H1 (cell line): ENCODE measurements at regions not wholly inside any gene's neighbourhood (a gene's known extent, or its start where the extent isn't known, plus 50 kb on each side); places are given as distances from the start of the nearest gene placed in this dataset.

Experiments
- CTCF ChIA-PET: fragments of 300-600 bp; sonication (Branson Sonifier 250); formaldehyde crosslinking; loops from one replicate; lab custom pipeline; 2021; ENCODE audit not compliant: partially characterized antibody; lab: Charles Lee
- POLR2A ChIA-PET: fragments of 300-600 bp; sonication (Branson Sonifier 250); formaldehyde crosslinking; loops from one replicate; lab custom pipeline; 2021; ENCODE audit warnings: inconsistent platforms; ENCODE audit not compliant: partially characterized antibody; lab: Charles Lee
- DNase-seq, 2 experiments: peaks; one replicate each; pipeline versions ENCODE4 v3.0.0 to v3.0.0-alpha.2; 2010 to 2022; ENCODE audit warnings: low spot score in 2 of 2, low read depth in 1 of 2, mixed read lengths in 1 of 2
- FAIRE-seq: peaks from 2 replicates; lab custom pipeline; 2011; peaks lifted over from hg19 to GRCh38; lab: Jason Lieb, UNC
- H2AFZ ChIP-seq: 2 replicates; pipeline ENCODE4 v1.8.1; 2012; ENCODE audit warnings: low read length, inconsistent platforms
- H2AK5ac ChIP-seq: 2 replicates; pipeline ENCODE4 v1.6.1; 2013; ENCODE audit warnings: low read depth, low read length
- H2BK120ac ChIP-seq: replicated peaks from 2 replicates; pipeline ENCODE3; 2013; ENCODE audit warnings: low read depth, low read length, inconsistent platforms
- H2BK12ac ChIP-seq: 2 replicates; pipeline ENCODE4 v1.6.1; 2013; ENCODE audit warnings: low read depth, low read length
- H2BK15ac ChIP-seq: 2 replicates; pipeline ENCODE4 v1.6.1; 2013; ENCODE audit warnings: low read length
- H2BK20ac ChIP-seq: 2 replicates; pipeline ENCODE4 v1.6.1; 2013; ENCODE audit warnings: low read length
- H2BK5ac ChIP-seq: 2 replicates; pipeline ENCODE4 v1.6.1; 2013; ENCODE audit warnings: low read depth, low read length
- H3K14ac ChIP-seq: 2 replicates; pipeline ENCODE4 v1.6.1; 2013; ENCODE audit warnings: inconsistent platforms; ENCODE audit not compliant: insufficient read length
- H3K18ac ChIP-seq: 2 replicates; pipeline ENCODE4 v1.6.1; 2013; ENCODE audit warnings: low read length; ENCODE audit errors: extremely low read depth
- H3K23ac ChIP-seq: 2 replicates; pipeline ENCODE4 v1.6.1; 2013; ENCODE audit warnings: inconsistent platforms; ENCODE audit not compliant: insufficient read length
- H3K23me2 ChIP-seq: 2 replicates; pipeline ENCODE4 v1.6.1; 2013; ENCODE audit warnings: low read depth, low read length
- H3K27ac ChIP-seq: 2 replicates; pipeline ENCODE4 v1.6.1; 2011; ENCODE audit warnings: low read depth, low read length, inconsistent platforms
- H3K27me3 ChIP-seq, 4 experiments: replicated peaks in 1 of 4; 1 replicate in 1 of 4; 2 replicates in 3 of 4; pipeline versions ENCODE4 v1.6.1 to v1.8.1; 2011 to 2013; ENCODE audit warnings: low read length in 3 of 4, mild to moderate bottlenecking in 3 of 4, inconsistent platforms in 2 of 4, mixed read lengths in 2 of 4, moderate library complexity in 1 of 4; ENCODE audit not compliant: control insufficient read depth in 3 of 4, insufficient read depth in 3 of 4; ENCODE audit errors: extremely low read depth in 1 of 4
- H3K36me3 ChIP-seq, 4 experiments: 2 replicates each; pipeline versions ENCODE4 v1.6.1 to v1.8.1; 2011 to 2013; ENCODE audit warnings: mild to moderate bottlenecking in 4 of 4, low read length in 3 of 4, moderate library complexity in 2 of 4, control low read depth in 1 of 4, inconsistent platforms in 1 of 4; ENCODE audit not compliant: insufficient read depth in 4 of 4, control insufficient read depth in 2 of 4
- H3K4ac ChIP-seq: replicated peaks from 2 replicates; pipeline ENCODE3; 2013; ENCODE audit warnings: low read length, low read depth, mixed read lengths, inconsistent platforms; ENCODE audit not compliant: insufficient read length
- H3K4me1 ChIP-seq, 4 experiments: replicated peaks in 1 of 4; 1 replicate in 1 of 4; 2 replicates in 3 of 4; pipeline versions ENCODE4 v1.6.1 to v1.8.1; 2011 to 2013; ENCODE audit warnings: low read length in 3 of 4, inconsistent platforms in 2 of 4, mixed read lengths in 1 of 4; ENCODE audit not compliant: insufficient read depth in 4 of 4, control insufficient read depth in 3 of 4
- H3K4me2 ChIP-seq, 2 experiments: 2 replicates each; pipeline versions ENCODE4 v1.6.1 to v1.8.1; 2011 to 2013; ENCODE audit warnings: low read depth in 2 of 2, low read length in 2 of 2, control low read depth in 1 of 2, inconsistent platforms in 1 of 2, mild to moderate bottlenecking in 1 of 2; ENCODE audit not compliant: insufficient read depth in 1 of 2
- H3K4me3 ChIP-seq, 4 experiments: fragments of 200-600, 300-600 bp in 1 of 4; sonication (generic), shearing (Covaris generic), sonication (Bioruptor Twin) in 1 of 4; 2 replicates each; pipeline versions ENCODE4 v1.5.1 to v1.8.1; 2011 to 2016; ENCODE audit warnings: low read length in 4 of 4, low read depth in 3 of 4, control low read depth in 2 of 4, inconsistent platforms in 2 of 4, mild to moderate bottlenecking in 2 of 4, mixed read lengths in 1 of 4, moderate library complexity in 1 of 4; ENCODE audit not compliant: insufficient read depth in 2 of 4; ENCODE audit errors: extremely low read depth in 1 of 4
- H3K56ac ChIP-seq: replicated peaks from 2 replicates; pipeline ENCODE3; 2013; ENCODE audit warnings: low read depth, mild to moderate bottlenecking, mixed read lengths, low read length, inconsistent platforms; ENCODE audit not compliant: insufficient read length
- H3K79me1 ChIP-seq: 2 replicates; pipeline ENCODE4 v1.6.1; 2013; ENCODE audit warnings: low read depth, low read length, control low read depth
- H3K79me2 ChIP-seq, 2 experiments: 2 replicates each; pipeline versions ENCODE4 v1.6.1 to v1.8.1; 2012 to 2013; ENCODE audit warnings: low read length in 2 of 2, mild to moderate bottlenecking in 2 of 2, inconsistent platforms in 1 of 2; ENCODE audit not compliant: insufficient read depth in 2 of 2, control insufficient read depth in 1 of 2
- H3K9ac ChIP-seq, 4 experiments: replicated peaks in 1 of 4; 1 replicate in 1 of 4; 2 replicates in 3 of 4; pipeline versions ENCODE4 v1.6.1 to v1.8.1; 2011 to 2013; ENCODE audit warnings: low read depth in 3 of 4, low read length in 3 of 4, control low read depth in 2 of 4, mild to moderate bottlenecking in 2 of 4, moderate library complexity in 2 of 4, inconsistent platforms in 1 of 4; ENCODE audit errors: extremely low read depth in 1 of 4
- H3K9me3 ChIP-seq, 2 experiments: 2 replicates each; pipeline versions ENCODE4 v1.6.1 to v1.8.1; 2012 to 2013; ENCODE audit warnings: mild to moderate bottlenecking in 2 of 2, moderate library complexity in 2 of 2, control low read depth in 1 of 2, inconsistent platforms in 1 of 2, low read depth in 1 of 2, low read length in 1 of 2, mixed read lengths in 1 of 2; ENCODE audit not compliant: insufficient read depth in 2 of 2
- H4K20me1 ChIP-seq, 2 experiments: replicated peaks in 1 of 2; 2 replicates each; pipeline versions ENCODE3 to v1.8.1; 2011 to 2013; ENCODE audit warnings: inconsistent platforms in 2 of 2, low read length in 2 of 2, mild to moderate bottlenecking in 1 of 2; ENCODE audit not compliant: insufficient read depth in 2 of 2, control insufficient read depth in 1 of 2
- H4K5ac ChIP-seq: 2 replicates; pipeline ENCODE4 v1.6.1; 2013; ENCODE audit warnings: low read length, low read depth, mixed read lengths, inconsistent platforms; ENCODE audit not compliant: insufficient read length
- H4K8ac ChIP-seq: 2 replicates; pipeline ENCODE4 v1.8.0; 2013; ENCODE audit warnings: mild to moderate bottlenecking, moderate library complexity, low read length, inconsistent platforms; ENCODE audit not compliant: insufficient read depth; ENCODE audit errors: extremely low read depth
- H4K91ac ChIP-seq: replicated peaks from 2 replicates; pipeline ENCODE3; 2013; ENCODE audit warnings: low read length, mixed read lengths, inconsistent platforms; ENCODE audit not compliant: insufficient read length
- PHF8 ChIP-seq: fragments of 200-600 bp; sonication (generic); conservative IDR thresholded peaks from 2 replicates; pipeline ENCODE4 v1.7.1; 2012; ENCODE audit warnings: low read depth, mild to moderate bottlenecking, inconsistent platforms, low read length, moderate library complexity
- SIRT6 ChIP-seq: IDR thresholded peaks from one replicate; pipeline ENCODE4 v1.7.1; 2012; ENCODE audit warnings: low read length, inconsistent platforms
- TAF7 ChIP-seq: optimal IDR thresholded peaks from 2 replicates; pipeline ENCODE3; 2011; ENCODE audit warnings: low read depth, mild to moderate bottlenecking, inconsistent platforms, low read length, moderate library complexity, borderline replicate concordance
- WGBS, 2 experiments: shearing (Covaris generic) in 1 of 2; methylation state at CpG; one replicate each; pipeline versions ENCODE4 v1.1.6 to v1.1.7; 2013 to 2015; ENCODE audit warnings: low lambda C conversion rate in 2 of 2, mixed read lengths in 2 of 2, inconsistent platforms in 1 of 2, low coverage in 1 of 2, missing lambda C conversion rate in 1 of 2; ENCODE audit not compliant: insufficient replicate concordance in 2 of 2, insufficient coverage in 1 of 2, insufficient read length in 1 of 2; ENCODE audit errors: extremely low coverage in 1 of 2, missing lambda C conversion rate in 1 of 2; 5-methylcytosine and 5-hydroxymethylcytosine counted together

DNA sequence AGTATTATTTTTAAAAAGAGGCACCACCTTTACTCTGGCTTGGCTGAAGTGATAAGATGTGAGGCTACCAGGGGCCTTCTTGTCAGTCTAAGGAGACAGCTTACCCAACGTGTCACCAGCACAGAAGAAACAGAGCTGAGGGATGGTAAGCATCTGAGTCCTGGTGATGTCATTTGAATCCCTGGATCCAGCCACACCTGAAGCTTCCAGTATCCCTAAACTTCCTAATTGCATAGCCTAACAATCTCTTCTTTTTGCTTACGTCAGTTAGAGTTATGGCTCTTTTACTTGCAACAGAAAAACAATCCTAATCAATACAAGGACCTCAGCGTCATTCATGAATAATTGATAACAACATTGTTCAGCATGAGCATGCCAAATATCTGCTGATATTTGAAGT lies 436.6 kb downstream of the SHISA9 start:
- Histone ChIP-seq H3K9me3 (peaks cover 0 to 6% of the 10 kb centered on the region in 2 experiments; a peak in 1 of 4 replicates), H3K27me3 (no peaks in the 10 kb centered on the region), H3K14ac (no peak overlapping the region), H2BK5ac (no peak overlapping the region), H3K27ac (no peak overlapping the region), H3K56ac (no peak overlapping the region), H2AK5ac (no peak overlapping the region), H3K4me3 (no peak overlapping the region), H3K79me2 (no peaks in the 10 kb centered on the region), H4K5ac (no peak overlapping the region), H3K23ac (no peak overlapping the region), H3K18ac (no peak overlapping the region), H2BK15ac (peak overlapping the region; percentile 22; the same call in 1 of the 2 replicates), H4K8ac (no peak overlapping the region), H3K4ac (no peak overlapping the region), H4K20me1 (no peaks in the 10 kb centered on the region), H2AFZ (no peak overlapping the region), H2BK12ac (peak overlapping the region; percentile 22; the same call in 1 of the 2 replicates), H3K9ac (no peak overlapping the region), H4K91ac (no peak overlapping the region), H3K4me2 (no peak overlapping the region), H3K79me1 (no peaks in the 10 kb centered on the region), H2BK120ac (no peak overlapping the region), H2BK20ac (no peak overlapping the region), H3K36me3 (no peaks in the 10 kb centered on the region), H3K23me2 (no peaks in the 10 kb centered on the region), H3K4me1 (peaks cover 0 to 6% (median 3%) of the 10 kb centered on the region in 4 experiments; a peak in 4 of 7 replicates)
- 88% methylated on average over 3 of the region's 3 CpGs; no CpG with 5 or more reads in 1 of the 2 experiments for WGBS, 2 experiments
- no peak for DNase-seq
- FAIRE-seq = no peak
- CTCF ChIA-PET = no interaction called here
- POLR2A ChIA-PET = interaction anchor here (0.6 to 1.6 kb wide), 2 partner anchors 210 to 270 kb away, joined by 3 read pairs; no protein-coding TSS in a partner anchor
- no peak for TF ChIP-seq PHF8
- TF ChIP-seq TAF7 = no peak
- TF ChIP-seq SIRT6 = no peak
